ENCODE measurements at regions not wholly inside any gene's neighbourhood (a gene's known extent, or its start where the extent isn't known, plus 50 kb on each side); places are given as distances from the start of the nearest gene placed in this dataset.
"Not testable (repeated sequence)": the region's sequence is repeated elsewhere in the genome, so short reads cannot be mapped to it uniquely, and the experiment has no call there.

DNA sequence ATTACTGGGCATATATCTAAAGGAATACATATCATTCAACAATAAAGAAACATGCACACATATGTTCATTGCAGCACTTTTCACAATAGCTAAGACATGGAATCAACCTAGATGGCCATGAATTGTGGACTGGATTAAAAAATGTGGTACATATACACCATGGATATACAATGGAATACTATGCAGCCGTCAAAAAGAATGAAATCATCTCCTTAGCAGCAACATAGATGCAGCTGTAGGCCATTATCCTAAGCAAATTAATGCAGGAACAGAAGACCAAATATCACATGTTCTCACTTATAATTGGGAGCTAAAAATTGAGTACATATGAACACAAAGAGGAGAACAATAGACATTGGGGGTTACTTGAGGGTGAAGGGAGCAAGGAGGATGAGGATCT, 175.6 kb downstream of the POLR1F start:
- no peak for DNase-seq (ENCODE audit: low spot score)

DNA sequence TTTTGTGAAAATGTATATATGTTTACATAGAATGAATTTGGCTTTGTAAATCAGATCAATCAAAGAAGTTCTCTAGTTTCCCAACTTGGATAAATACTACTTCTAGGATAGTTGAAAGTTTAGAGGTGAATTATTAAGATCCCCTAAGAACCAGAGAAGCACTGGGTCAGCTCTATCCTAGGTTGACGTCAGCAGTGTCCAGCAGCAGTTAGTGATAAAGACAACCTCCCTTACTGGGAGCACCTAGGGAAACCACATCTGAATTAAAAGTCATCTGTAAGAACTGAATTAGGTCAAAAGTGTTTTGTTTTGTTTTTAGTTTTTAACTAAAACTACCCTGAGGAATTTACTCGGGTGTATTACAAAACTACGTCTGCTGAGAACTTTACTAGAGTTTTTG, 178.0 kb downstream of the POLR1F start:
- DNase-seq (ENCODE audit: low spot score), result no peak

DNA sequence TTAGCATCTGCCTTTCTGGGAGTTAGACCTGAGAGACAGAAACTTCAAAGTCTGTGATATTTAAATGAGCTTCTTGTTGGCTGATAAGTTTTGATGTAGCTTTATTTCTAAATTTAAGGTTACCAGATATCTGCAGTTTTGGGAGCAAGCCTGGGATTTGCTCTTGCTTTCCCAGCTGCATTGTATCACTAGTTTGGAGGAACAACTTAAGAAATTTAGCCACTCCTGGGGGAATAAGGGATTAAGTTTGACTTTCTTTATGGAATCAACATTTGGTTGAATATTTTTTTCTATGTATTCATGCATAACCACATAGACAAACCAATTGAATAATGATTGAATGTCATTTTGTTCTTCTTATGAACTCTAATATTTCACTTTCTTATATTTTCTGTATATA, 178.6 kb downstream of the POLR1F start:
- no peak for DNase-seq (ENCODE audit: low spot score)

DNA sequence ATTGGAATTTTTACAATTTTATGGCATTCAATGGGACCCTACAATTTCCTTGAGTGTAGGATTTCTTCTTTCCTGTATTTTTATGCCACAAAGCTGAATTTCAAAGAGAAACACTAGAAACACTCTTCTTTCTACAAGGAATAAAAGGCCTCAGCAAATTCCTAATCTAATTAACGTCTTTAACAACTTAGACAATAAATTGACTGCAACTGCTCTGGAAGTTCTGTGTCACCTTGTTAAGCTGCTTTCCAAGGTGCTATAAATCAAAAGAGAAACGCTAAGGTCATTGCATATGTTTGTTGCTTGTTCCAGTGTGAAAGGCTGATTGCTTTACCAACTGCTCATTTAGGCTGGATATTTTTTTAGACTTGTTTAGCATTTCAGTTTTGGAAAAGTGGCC, 182.2 kb downstream of the POLR1F start:
- no peak for DNase-seq (ENCODE audit: low spot score)

DNA sequence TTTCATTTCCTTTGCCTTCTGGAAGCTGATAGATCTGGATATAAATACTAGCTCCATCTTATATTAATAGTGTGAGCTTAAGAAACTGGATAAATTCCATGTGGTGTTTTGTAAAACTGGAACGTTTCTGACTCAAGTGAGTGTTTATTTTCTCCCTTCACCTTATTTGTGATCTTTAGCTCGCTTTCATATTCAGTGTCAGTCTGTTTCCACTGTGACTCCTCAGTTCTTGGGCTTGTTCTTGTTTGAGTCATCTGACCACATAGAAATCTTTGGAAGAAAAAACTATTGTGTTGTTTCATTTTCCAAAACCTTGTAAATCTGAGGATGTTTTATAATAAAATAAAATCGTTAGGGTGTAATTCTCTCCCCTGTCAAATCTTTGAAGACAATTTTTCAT, 186.4 kb downstream of the POLR1F start:
- DNase-seq (ENCODE audit: low spot score), result no peak

DNA sequence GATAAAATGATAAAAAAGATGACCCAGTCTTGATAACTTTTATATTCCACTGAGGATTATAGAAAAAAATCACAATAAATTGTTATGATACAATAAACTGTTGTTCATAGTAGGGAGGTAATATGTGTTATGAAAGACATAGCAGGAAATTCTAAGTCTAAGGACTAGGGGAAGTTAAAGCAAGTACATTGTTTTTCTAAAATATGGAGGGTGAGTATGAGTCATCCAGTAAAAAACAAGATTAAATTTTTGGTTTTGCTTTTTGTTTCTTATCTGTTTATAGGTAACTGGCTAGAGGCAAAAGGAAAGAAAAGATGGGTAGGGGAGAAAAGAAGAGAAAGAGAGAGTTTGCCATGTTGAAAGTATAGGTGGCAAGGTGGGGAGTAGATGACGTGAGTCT, 188.4 kb downstream of the POLR1F start:
- DNase-seq (ENCODE audit: low spot score), result no peak

DNA sequence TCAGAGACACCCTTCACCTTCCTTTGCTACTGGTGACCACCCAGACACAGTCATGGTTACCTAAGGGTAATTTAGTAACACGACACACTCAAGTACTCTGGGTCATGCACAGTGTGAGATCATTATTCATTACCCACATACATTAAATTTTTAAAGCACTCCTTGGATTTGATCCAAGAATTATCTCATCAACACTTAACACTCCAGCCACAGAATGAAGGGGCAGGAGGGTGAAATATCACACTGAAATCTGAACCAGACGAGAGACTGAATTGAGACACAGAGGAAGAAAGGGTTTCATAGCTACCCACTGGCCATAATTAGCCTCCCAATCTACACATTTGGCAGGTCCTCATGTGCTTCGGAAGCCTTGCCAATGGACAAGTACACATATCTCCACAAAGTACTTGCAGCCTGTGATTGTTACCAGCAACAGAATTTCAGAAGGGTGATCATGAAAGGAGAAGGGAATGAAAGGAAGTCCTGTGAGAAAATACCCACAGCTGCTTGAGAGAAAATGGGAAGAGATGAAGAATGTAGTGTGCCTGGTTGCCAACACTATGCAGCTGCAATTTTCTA, 189.3 kb downstream of the POLR1F start:
- DNase-seq (ENCODE audit: low spot score), result no peak

DNA sequence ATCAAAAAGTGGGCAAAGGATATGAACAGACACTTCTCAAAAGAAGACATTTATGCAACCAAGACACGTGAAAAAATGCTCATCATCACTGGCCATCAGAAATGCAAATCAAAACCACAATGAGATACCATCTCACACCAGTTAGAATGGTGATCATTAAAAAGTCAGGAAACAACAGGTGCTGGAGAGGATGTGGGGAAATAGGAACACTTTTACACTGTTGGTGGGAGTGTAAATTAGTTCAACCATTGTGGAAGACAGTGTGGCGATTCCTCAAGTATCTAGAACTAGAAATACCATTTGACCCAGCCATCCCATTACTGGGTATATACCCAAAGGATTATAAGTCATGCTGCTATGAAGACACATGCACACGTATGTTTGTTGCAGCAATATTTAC, 191.3 kb downstream of the POLR1F start:
- not testable (repeated sequence) for DNase-seq (ENCODE audit: low spot score)

DNA sequence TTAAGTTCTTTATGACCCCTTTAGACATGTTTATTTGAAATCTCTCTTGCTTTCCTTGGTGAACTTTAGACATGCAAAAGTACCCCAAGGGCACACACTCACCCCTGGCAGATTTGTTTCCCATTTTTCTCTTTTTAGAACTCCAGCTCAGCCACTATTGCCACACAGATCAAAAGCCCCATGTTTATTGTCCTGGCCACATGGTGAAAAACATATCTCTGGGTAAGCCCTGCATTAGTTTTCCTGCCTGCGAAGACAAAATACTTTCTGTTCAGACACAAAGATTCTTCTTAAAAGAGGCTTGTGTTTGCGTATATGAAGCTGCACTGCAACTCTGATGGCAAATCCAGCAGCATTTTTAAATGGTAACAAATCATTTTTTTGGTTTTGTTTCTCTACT, 200.0 kb downstream of the POLR1F start:
- DNase-seq (ENCODE audit: low spot score), result no peak

DNA sequence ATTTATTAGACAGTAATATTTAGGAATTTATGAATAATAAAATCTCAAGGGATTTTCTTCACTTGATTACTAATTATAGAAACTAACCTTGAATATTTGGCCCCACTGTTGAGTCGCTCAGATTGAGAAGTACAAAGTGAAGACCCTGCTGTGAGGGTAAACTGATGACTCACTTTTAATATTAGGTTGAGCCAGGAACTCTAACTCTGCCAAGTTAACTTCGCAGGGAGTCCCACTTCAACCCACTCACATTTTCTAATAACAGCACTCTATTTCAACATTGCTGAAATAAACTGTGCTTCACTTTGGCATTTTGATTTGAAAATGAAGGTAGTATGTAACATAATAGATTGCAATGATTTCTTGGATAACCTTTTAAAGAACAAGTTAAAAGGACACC, 200.7 kb downstream of the POLR1F start:
- DNase-seq (ENCODE audit: low spot score), result no peak

DNA sequence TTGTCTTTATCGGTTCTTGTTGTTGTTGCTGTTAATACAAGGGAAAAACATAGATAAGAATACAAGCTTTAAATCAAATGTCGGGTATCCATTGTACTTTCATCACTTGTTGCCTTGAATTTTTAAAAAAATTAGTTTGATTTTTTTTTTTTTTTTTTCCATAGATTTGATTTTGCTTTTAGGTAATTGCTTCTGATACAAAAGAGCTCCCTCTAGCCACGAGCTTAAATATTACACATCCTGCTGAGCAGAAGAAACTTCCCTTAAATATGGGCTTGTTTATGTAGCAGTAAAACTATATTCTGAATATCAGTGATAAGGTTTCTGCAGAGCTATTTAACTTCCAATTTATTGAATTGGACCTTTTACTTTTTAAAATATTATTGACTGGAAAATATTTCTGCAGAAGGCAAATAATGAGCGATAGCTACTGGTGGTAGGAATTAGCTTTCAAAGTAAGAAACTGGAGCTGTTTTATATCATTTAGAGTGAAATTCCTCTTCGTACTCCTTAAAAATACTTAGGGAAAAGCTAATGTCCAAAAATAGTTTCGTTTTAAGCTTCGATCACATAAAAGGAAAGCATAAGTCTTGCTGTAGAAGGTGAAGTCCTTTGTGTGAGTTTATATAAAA, 216.9 kb downstream of the POLR1F start:
- DNase-seq (ENCODE audit: low spot score), result no peak

DNA sequence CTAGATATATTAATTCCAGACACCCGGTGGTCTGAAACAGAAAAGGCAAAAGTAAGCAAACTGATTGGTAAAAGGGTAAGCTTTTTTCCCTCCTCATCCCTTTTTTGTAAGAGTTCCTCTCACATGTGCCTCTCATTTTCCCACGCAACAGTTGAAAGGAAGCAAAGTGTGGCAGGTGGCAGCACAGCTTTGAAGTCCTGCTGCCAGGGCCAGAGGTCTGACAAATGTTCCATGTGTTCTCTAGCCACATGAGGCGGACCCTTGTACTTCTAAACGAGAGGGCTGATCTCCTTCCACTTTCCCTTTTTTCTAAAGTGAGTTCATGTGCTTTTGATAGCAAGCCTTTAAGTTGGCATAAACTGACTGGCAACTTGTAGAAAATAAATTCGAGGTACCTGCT, 217.5 kb downstream of the POLR1F start:
- DNase-seq (ENCODE audit: low spot score), result no peak

DNA sequence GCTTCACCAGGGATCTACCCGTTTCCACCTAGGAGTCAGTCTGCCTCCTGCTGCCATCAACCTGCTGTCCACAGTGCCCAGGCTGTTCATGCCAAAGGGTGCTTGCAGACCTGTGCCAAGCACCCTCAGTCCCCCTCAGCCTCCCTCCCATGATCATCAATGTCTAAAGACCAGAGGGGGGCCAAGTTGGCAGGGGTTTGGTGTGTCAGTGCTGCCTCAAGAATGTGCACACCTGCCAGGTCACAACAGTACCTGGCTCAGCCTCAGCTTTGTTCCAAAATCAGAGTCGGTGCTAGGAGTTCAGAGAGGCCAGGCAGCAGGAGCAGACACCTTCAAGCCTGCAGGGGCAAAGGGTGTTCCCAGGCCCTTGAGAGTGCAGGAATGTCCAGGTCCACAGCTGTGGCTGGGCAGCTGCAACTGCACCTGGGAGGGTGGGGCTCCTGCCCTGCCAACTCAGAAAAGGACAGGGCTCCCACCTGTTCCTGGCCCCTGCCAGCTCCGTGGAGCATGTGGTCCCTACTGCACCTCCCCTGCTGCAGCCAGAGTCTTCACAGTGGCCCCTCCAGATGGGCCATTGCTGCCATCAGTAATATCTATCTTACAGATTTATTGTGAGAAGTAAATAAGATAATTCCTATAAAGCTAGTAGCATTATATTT, 219.5 kb downstream of the POLR1F start:
- DNase-seq (ENCODE audit: low spot score), result no peak

DNA sequence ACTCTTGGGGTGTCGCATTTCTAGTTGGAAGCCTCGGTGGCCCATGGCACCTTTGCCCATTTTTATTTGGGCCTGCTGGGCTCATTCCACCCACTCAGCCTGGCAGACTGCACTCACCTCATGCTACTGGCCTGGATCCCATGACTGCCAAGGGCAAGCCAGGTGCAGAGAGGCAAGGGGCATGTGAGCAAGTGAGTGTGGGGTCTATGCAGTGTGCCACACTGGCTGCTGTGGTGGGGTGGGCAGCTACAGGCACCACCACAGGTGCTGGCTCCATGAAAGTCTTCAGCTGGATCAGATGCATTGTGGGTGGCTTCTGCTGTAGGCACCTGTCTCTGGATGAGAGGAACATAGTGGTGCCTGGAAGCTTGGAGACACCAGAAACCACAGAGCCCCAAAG, 220.8 kb downstream of the POLR1F start:
- no peak for DNase-seq (ENCODE audit: low spot score)

DNA sequence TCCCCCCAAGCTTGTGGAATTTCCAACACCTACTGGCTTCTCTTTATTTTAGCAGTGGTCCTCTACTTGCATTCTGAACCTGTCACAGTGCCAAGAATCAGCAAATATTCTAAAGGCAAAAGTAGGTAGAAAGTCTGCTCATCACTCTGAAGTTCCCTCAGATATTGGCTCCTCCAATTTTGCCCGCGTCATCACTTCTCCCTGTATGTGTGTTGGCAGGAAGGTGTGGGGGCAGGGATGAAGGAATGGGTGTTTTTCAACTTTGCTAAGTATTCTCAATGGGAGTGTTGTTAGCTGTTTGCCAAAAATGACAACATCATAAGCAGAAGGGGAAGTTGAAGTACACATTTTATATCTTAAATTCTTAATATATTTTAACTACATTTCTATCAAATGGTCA, 226.2 kb downstream of the POLR1F start:
- no peak for DNase-seq (ENCODE audit: low spot score)

DNA sequence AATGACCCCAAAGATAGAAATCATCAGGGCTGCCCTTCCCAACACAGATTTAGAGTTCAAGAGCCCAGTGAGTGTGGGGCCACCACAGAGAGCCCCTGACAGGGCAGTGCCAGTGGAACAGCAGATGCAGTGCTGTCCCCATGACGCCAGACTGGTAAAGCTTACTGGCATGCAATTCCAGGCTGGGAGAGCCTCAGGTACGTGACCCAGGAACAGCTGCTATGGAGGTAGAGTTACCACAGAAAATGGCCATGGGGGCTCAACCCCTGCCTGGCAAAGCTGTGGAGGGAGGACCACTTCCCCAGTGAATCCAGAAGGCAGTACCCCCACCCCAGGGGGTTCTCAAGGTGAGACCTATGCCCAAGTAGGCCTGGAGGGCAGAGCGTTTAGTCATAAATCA, 228.5 kb downstream of the POLR1F start:
- no peak for DNase-seq (ENCODE audit: low spot score)

DNA sequence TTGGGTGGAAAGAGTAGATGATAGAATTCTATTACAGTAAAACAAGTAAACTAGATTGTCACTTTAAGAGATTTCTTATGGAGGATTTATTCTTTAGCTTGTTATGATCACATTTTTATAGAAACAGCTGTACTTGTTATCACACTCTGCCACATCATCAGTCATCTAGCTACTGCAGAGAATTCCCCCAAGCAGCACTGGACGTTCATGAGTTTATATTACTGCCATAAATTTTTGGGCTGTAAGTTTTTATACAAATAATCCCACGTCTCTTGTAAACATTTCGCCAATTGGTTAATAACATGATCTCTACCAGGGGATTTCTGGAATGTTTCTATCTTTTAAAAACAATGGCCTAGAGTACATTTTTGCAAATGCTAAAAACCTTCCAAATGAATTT, 238.8 kb downstream of the POLR1F start:
- DNase-seq (ENCODE audit: low spot score), result no peak

DNA sequence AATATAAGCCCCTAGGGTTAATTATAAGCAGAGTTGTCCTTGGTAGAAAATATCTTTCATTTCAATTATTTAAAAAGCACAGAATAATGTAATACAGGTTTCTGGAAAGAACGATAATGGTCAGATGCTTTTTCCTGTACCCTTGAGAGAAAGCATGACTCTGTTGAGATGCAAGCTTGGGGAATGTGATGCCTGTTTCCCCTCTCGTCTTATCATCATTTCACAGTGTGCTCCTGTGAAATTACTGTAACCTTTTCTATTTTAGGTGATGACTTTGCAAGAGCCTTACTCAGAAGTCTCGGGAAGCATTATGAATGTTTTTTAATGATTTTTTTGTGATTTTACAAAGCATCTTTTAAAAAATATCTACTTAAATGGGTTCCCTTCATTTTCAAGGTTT, 243.0 kb downstream of the POLR1F start:
- no peak for DNase-seq (ENCODE audit: low spot score)

DNA sequence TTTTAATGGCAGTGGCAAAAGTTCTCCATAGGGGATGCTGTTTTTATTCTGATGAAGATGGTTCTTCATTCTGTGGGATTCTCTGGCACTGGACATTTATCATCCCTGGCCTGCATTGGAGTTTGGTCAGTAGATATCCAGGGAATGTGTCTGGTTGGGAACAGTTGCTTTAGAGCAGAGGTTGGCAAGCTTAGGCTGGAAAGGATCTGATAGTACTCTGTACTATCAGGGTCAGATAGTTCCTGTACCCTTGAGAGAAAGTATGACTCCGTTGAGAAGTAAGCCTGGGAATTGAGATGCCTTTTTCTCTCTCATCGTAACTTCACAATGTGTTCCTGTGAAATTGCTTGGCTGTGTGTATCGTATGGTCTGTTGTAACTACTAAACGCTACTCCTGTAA, 244.1 kb downstream of the POLR1F start:
- DNase-seq (ENCODE audit: low spot score), result no peak

DNA sequence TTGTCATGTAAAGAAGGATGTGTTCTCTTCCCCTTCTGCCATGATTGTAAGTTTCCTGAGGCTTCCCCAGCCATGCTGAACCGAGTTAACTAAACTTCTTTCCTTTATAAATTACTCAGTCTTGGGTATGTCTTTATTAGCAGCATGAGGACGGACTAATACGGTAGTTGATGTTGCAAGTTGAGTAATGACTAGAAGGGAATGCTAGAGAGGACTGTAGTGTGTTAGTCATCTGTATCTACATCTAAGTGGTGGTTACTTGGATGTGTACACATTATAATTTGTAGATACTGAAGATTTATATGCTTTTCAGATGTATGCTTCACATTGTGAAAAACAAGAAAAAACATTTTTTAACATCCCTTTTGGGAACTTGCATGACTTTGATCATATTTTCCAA, 244.6 kb downstream of the POLR1F start:
- no peak for DNase-seq (ENCODE audit: low spot score)

DNA sequence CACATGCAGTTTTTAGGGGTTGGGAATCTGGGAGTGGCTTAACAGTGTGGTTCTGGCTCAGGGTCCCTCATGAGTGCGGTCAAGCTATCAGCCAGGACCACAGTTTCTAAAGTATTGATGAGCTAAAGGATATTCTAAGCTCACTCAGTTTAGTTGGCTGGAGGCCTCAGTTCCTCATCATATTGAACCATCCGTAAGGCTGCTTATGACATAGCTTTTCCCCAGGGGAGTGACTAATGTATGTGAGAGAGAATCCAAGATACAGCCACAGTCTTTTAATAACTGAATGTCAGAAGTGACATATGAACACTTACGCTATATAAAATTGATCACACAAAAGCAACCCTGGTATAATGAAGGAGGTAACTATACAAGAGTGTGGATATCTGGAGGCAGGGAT, 245.3 kb downstream of the POLR1F start:
- DNase-seq (ENCODE audit: low spot score), result no peak

DNA sequence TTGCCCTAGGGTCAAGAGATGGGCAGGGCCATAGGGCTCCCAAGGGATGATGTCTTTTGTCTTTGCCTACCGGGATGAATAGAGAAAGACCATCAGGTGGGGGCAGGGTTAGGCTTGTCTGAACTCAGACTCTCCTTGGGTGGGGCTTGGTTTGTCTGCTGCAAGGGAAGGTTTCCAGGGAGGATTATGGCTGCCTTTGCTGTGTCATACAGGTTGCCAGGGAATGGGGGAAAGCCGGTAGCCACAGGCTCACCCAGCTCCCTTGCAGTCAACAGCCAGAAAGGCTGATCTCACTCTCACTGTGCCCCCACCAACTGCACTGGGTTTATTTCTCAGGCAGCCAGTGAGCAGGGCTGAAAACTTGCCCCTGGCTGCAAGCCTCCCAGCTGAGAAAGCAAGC, 253.2 kb downstream of the POLR1F start:
- no peak for DNase-seq (ENCODE audit: low spot score)

DNA sequence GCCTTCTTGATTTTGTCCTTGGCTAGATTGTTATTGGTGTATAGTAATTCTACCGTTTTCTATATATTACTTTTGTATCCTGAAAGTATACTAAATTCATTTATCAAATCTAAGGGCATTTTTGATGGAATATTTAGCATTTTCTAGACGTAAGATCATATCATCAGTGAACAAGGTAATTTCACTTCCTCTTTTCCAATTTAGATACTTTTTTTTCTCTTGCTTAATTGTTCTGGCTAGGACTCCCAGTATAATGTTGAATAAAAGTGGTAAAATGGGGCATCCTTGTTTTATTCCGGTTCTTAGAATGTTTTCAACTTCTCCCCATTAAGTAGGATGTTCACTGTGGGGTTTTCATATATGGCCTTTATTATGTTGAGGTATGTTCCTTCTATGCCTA, 260.7 kb downstream of the POLR1F start:
- no peak for DNase-seq (ENCODE audit: low spot score)
